HG03039 (cell line): ENCODE measurements at regions not wholly inside any gene's neighbourhood (a gene's known extent, or its start where the extent isn't known, plus 50 kb on each side); places are given as distances from the start of the nearest gene placed in this dataset.

Source experiments
- ATAC-seq: cut with Tn5 transposase; IDR thresholded peaks from one replicate; pipeline ENCODE4 v1.9.1; 2021; ENCODE audit warnings: mild to moderate bottlenecking, moderate library complexity; ENCODE audit not compliant: unreplicated experiment

GRCh38 chr12:115108129-115109100 is 424.4 kb upstream of the TBX3 start:
- ATAC-seq: no peak

GRCh38 chr12:115103884-115104883 is 420.2 kb upstream of the TBX3 start:
- ATAC-seq: no peak

GRCh38 chr12:115102450-115102849 is 418.5 kb upstream of the TBX3 start:
- no peak for ATAC-seq

GRCh38 chr12:115101520-115101919 is 417.5 kb upstream of the TBX3 start:
- no peak for ATAC-seq

- no peak for ATAC-seq
These were observed 413.4 kb upstream of the TBX3 start for GRCh38 chr12:115097416-115097815.

- ATAC-seq: no peak
These were observed 412.8 kb upstream of the TBX3 start for GRCh38 chr12:115096588-115097397.

GRCh38 chr12:115095073-115095748 is 411.2 kb upstream of the TBX3 start:
- ATAC-seq: no peak

- no peak for ATAC-seq
These were observed 410.3 kb upstream of the TBX3 start for GRCh38 chr12:115094163-115094816.

GRCh38 chr12:115093261-115093660 is 409.3 kb upstream of the TBX3 start:
- no peak for ATAC-seq

- ATAC-seq: no peak
These were observed 406.8 kb upstream of the TBX3 start for GRCh38 chr12:115090783-115091182.

GRCh38 chr12:115088995-115089841 is 405.2 kb upstream of the TBX3 start:
- no peak for ATAC-seq

GRCh38 chr12:115088328-115088994 is 404.5 kb upstream of the TBX3 start:
- no peak for ATAC-seq

GRCh38 chr12:115085594-115085993 is 401.6 kb upstream of the TBX3 start:
- no peak for ATAC-seq

GRCh38 chr12:115079760-115080159 is 395.8 kb upstream of the TBX3 start:
- no peak for ATAC-seq

GRCh38 chr12:115078990-115079389 is 395.0 kb upstream of the TBX3 start:
- ATAC-seq: no peak

GRCh38 chr12:115078334-115078733 is 394.4 kb upstream of the TBX3 start:
- no peak for ATAC-seq

- ATAC-seq: no peak
These were observed 391.7 kb upstream of the TBX3 start for GRCh38 chr12:115075552-115076170.

GRCh38 chr12:115074617-115075016 is 390.6 kb upstream of the TBX3 start:
- no peak for ATAC-seq
